ENCODE measurements at regions not wholly inside any gene's neighbourhood (a gene's known extent, or its start where the extent isn't known, plus 50 kb on each side); places are given as distances from the start of the nearest gene placed in this dataset.

DNA sequence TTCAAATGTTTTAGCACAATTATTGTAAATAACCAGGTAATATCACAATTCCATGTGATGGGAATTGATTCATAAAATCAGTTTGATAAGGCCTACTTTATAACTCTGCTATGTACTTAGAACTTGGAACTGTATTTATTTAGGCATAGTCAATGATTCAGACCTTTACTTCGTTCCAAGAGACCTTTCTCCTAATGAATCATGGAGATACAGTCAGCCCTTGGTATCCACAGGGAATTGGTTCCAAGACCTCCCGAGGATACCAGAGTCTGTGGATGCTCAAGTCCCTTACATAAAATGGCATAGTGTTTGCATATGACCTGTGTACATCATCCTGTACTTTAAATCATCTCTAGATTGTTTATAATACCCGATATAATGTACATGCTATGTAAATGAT is 60.8 kb upstream of the UMPS start:
- intact Hi-C loops (cut with micrococcal nuclease), result no loop called here
- H3K27ac ChIP-seq (ENCODE audit: low read length), result no peak overlapping the region
- peaks cover 28% of the 10 kb centered on the region for H3K4me1 ChIP-seq (ENCODE audit: control insufficient read depth, insufficient read depth, low read length)
- ATAC-seq (no peak), DNase-seq (no peak)
- H3K27me3 ChIP-seq (ENCODE audit: control insufficient read depth, insufficient read depth, low read length), result no peaks in the 10 kb centered on the region
- no peak for TF ChIP-seq CTCF (IDR thresholded peaks at IDR 0.05)
- H3K4me3 Mint-ChIP-seq, result no peak overlapping the region
- H3K4me1 Mint-ChIP-seq, result peaks cover 33 to 39% of the 10 kb centered on the region in 2 donors
- H3K9me3 ChIP-seq (ENCODE audit: control insufficient read depth, insufficient read depth, low read length), result no peaks in the 10 kb centered on the region
- peaks cover 10% of the 10 kb centered on the region for H3K36me3 Mint-ChIP-seq
- no peaks in the 10 kb centered on the region for H3K36me3 ChIP-seq (ENCODE audit: control insufficient read depth, insufficient read depth, low read length)
- 88% methylated on average over 2 of the region's 3 CpGs for WGBS (ENCODE audit: insufficient coverage)
- H3K9me3 Mint-ChIP-seq, result peaks cover 6 to 7% of the 10 kb centered on the region in 2 donors
- H3K4me3 ChIP-seq (ENCODE audit: low read length), result no peak overlapping the region
- H3K27ac Mint-ChIP-seq, result peak overlapping the region in 1 of 2 donors; percentile 67
- no peaks in the 10 kb centered on the region for H3K27me3 Mint-ChIP-seq (ENCODE audit: low read depth in 2 of 2)

DNA sequence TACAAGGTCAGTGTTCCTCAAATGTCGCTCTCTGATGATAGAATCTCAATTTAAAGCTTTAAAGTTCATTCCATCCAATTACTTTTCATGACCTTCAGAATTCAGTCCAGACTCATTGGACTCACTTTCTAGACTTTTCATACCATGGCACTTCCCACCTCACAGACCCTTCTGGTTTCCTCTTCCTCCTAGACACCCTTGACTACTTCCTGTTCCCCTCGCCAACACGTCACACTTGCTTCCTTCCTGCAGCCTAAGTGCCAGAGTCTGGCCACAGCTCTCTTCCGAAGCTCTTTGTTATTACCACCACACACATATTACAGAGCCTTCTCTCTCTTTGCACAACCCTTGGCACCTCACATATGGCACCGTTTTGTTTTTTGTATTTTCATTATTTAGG is 59.1 kb upstream of the UMPS start:
- no peaks in the 10 kb centered on the region for H3K27me3 Mint-ChIP-seq (ENCODE audit: low read depth in 2 of 2)
- Histone ChIP-seq H3K27me3 (ENCODE audit: control insufficient read depth, insufficient read depth, low read length) (no peaks in the 10 kb centered on the region), H3K27ac (ENCODE audit: low read length) (peak overlapping the region; percentile 68), H3K4me3 (ENCODE audit: low read length) (no peak overlapping the region), H3K9me3 (ENCODE audit: control insufficient read depth, insufficient read depth, low read length) (no peaks in the 10 kb centered on the region), H3K4me1 (ENCODE audit: control insufficient read depth, insufficient read depth, low read length) (peaks cover 28% of the 10 kb centered on the region), H3K36me3 (ENCODE audit: control insufficient read depth, insufficient read depth, low read length) (no peaks in the 10 kb centered on the region)
- peaks cover 20% of the 10 kb centered on the region for H3K36me3 Mint-ChIP-seq
- DNase-seq, result peak in 1 of 2 donors; percentile 66
- 28% methylated on average over 4 of the region's 5 CpGs for WGBS (ENCODE audit: insufficient coverage)
- H3K4me3 Mint-ChIP-seq, result peak overlapping the region; percentile 74
- H3K27ac Mint-ChIP-seq, result peak overlapping the region; percentile 65 to 82
- intact Hi-C loops (cut with micrococcal nuclease), result loop anchor here (1.0 kb wide), 1 partner anchor 19 kb away; no protein-coding TSS in a partner anchor
- H3K4me1 Mint-ChIP-seq, result peaks cover 33 to 39% of the 10 kb centered on the region in 2 donors
- H3K9me3 Mint-ChIP-seq, result peaks cover 6 to 7% of the 10 kb centered on the region in 2 donors
- peak; percentile 85 to 97 (median 93) for ATAC-seq
- TF ChIP-seq CTCF (IDR thresholded peaks at IDR 0.05), result no peak

GRCh38 chr3:124674336-124674735 is 55.9 kb upstream of the UMPS start:
- H3K27ac Mint-ChIP-seq, result no peak overlapping the region
- Histone ChIP-seq H3K4me1 (ENCODE audit: control insufficient read depth, insufficient read depth, low read length) (peaks cover 17% of the 10 kb centered on the region), H3K27me3 (ENCODE audit: control insufficient read depth, insufficient read depth, low read length) (no peaks in the 10 kb centered on the region), H3K27ac (ENCODE audit: low read length) (no peak overlapping the region), H3K4me3 (ENCODE audit: low read length) (no peak overlapping the region), H3K9me3 (ENCODE audit: control insufficient read depth, insufficient read depth, low read length) (no peaks in the 10 kb centered on the region), H3K36me3 (ENCODE audit: control insufficient read depth, insufficient read depth, low read length) (no peaks in the 10 kb centered on the region)
- intact Hi-C loops (cut with micrococcal nuclease), result no loop called here
- peaks cover 6 to 7% of the 10 kb centered on the region in 2 donors for H3K9me3 Mint-ChIP-seq
- ATAC-seq (no peak), DNase-seq (no peak)
- H3K36me3 Mint-ChIP-seq, result peaks cover 20% of the 10 kb centered on the region
- 87% methylated on average over 13 of the region's 13 CpGs for WGBS (ENCODE audit: insufficient coverage)
- H3K4me1 Mint-ChIP-seq, result peaks cover 20 to 22% of the 10 kb centered on the region in 2 donors
- no peak overlapping the region for H3K4me3 Mint-ChIP-seq
- H3K27me3 Mint-ChIP-seq (ENCODE audit: low read depth in 2 of 2), result no peaks in the 10 kb centered on the region
- no peak for TF ChIP-seq CTCF (IDR thresholded peaks at IDR 0.05)

DNA sequence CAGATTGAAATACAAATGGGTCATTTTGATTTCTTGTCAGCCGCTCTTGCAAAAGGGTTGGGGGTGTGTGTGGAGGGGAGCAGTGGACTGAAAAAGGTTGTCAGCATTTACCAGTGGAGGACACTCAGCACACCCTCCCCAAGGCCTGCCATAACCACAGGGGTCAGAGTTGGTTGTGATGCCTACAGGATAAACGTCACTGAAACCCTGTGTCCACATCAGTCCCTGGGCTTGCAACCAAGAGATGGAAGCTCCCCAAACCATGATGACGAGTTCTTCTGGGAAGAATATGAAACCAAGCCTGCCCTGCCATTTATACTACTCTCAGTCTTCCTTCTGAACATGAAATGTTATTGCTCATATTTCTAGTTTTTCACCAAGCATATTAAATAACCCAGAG is 54.0 kb upstream of the UMPS start:
- Histone ChIP-seq H3K9me3 (ENCODE audit: control insufficient read depth, insufficient read depth, low read length) (no peaks in the 10 kb centered on the region), H3K27ac (ENCODE audit: low read length) (no peak overlapping the region), H3K4me3 (ENCODE audit: low read length) (no peak overlapping the region), H3K4me1 (ENCODE audit: control insufficient read depth, insufficient read depth, low read length) (peaks cover 10% of the 10 kb centered on the region), H3K27me3 (ENCODE audit: control insufficient read depth, insufficient read depth, low read length) (no peaks in the 10 kb centered on the region), H3K36me3 (ENCODE audit: control insufficient read depth, insufficient read depth, low read length) (no peaks in the 10 kb centered on the region)
- Mint-ChIP-seq H3K27me3 (ENCODE audit: low read depth in 2 of 2) (no peaks in the 10 kb centered on the region), H3K27ac (no peak overlapping the region), H3K4me3 (no peak overlapping the region), H3K36me3 (peaks cover 13% of the 10 kb centered on the region), H3K4me1 (peaks cover 12 to 13% of the 10 kb centered on the region in 2 donors), H3K9me3 (peaks cover under 1% of the 10 kb centered on the region in 2 donors)
- no peak for DNase-seq
- no peak for TF ChIP-seq CTCF (IDR thresholded peaks at IDR 0.05)
- ATAC-seq, result no peak
- WGBS (ENCODE audit: insufficient coverage), result 92% methylated on average over 3 of the region's 3 CpGs
- intact Hi-C loops (cut with micrococcal nuclease), result no loop called here

Data from natural killer cell (primary cell).